AG20443 (cell line): ENCODE measurements at regions not wholly inside any gene's neighbourhood (a gene's known extent, or its start where the extent isn't known, plus 50 kb on each side); places are given as distances from the start of the nearest gene placed in this dataset.
"Not testable (repeated sequence)": the region's sequence is repeated elsewhere in the genome, so short reads cannot be mapped to it uniquely, and the experiment has no call there.

Experiments used
- DNase-seq: peaks from one replicate; pipeline ENCODE4 v3.0.0; 2012; ENCODE audit warnings: low spot score, mixed read lengths

- DNase-seq = no peak
These were observed 479.5 kb downstream of the NKX6-1 start for GRCh38 chr4:84019626-84020025.

GRCh38 chr4:84003046-84003445 lies 467.1 kb downstream of the GPAT3 start:
- DNase-seq = no peak

GRCh38 chr4:84001876-84002569 lies 466.1 kb downstream of the GPAT3 start:
- DNase-seq = no peak

GRCh38 chr4:83996254-83996653 lies 460.3 kb downstream of the GPAT3 start:
- no peak for DNase-seq

GRCh38 chr4:83993774-83994173 lies 457.9 kb downstream of the GPAT3 start:
- no peak for DNase-seq

- no peak for DNase-seq
These were observed 453.9 kb downstream of the GPAT3 start for GRCh38 chr4:83989835-83990234.

- no peak for DNase-seq
These were observed 445.2 kb downstream of the GPAT3 start for GRCh38 chr4:83981156-83981555.

- DNase-seq = no peak
These were observed 443.9 kb downstream of the GPAT3 start for GRCh38 chr4:83979773-83980172.

GRCh38 chr4:83974111-83974780 lies 438.3 kb downstream of the GPAT3 start:
- no peak for DNase-seq

- DNase-seq = peak; percentile 36
These were observed 429.2 kb downstream of the GPAT3 start for GRCh38 chr4:83964996-83965541.

GRCh38 chr4:83962492-83962891 lies 426.6 kb downstream of the GPAT3 start:
- DNase-seq = no peak

GRCh38 chr4:83961575-83961974 lies 425.7 kb downstream of the GPAT3 start:
- peak; percentile 56 for DNase-seq

- no peak for DNase-seq
These were observed 423.3 kb downstream of the GPAT3 start for GRCh38 chr4:83959160-83959559.

GRCh38 chr4:83947830-83948193 lies 411.9 kb downstream of the GPAT3 start:
- no peak for DNase-seq

- DNase-seq = no peak
These were observed 411.4 kb downstream of the GPAT3 start for GRCh38 chr4:83947125-83947829.

- DNase-seq = not testable (repeated sequence)
These were observed 407.8 kb downstream of the GPAT3 start for GRCh38 chr4:83943691-83944090.

- DNase-seq = no peak
These were observed 397.0 kb downstream of the GPAT3 start for GRCh38 chr4:83932750-83933391.

- DNase-seq = no peak
These were observed 395.9 kb downstream of the GPAT3 start for GRCh38 chr4:83931659-83932438.

GRCh38 chr4:83929550-83929949 lies 393.6 kb downstream of the GPAT3 start:
- no peak for DNase-seq

GRCh38 chr4:83926950-83927349 lies 391.0 kb downstream of the GPAT3 start:
- DNase-seq = no peak

GRCh38 chr4:83923341-83923740 lies 387.4 kb downstream of the GPAT3 start:
- no peak for DNase-seq

GRCh38 chr4:83922402-83922801 lies 386.5 kb downstream of the GPAT3 start:
- no peak for DNase-seq
